K562 (cell line): ENCODE measurements at regions not wholly inside any gene's neighbourhood (a gene's known extent, or its start where the extent isn't known, plus 50 kb on each side); places are given as distances from the start of the nearest gene placed in this dataset.
A peak's percentile ranks its signal among the peaks of the same experiment; 100 is the strongest.

Experiments
- ATAC-seq: fragments of 200-7000 bp; cut with Tn5 transposase; 3 replicates; pipeline ENCODE4 v1.9.1; 2020; ENCODE audit warnings: moderate library complexity
- BruUV-seq: library from RNA; stranded (reverse); fragments of 400-500 nt; replicated peaks from 2 replicates; lab custom pipeline; 2021; lab: Mats Ljungman, UMichigan
- CTCF ChIA-PET: fragments of 300-600 bp; formaldehyde crosslinking; extraction: SDS; loops from one replicate; lab custom pipeline; 2021; ENCODE audit warnings: low intra/inter-chr PET ratio; lab: Yijun Ruan, JAX
- POLR2A ChIA-PET: fragments of 300-600, 350-650 bp; sonication (Branson Sonifier 250); formaldehyde crosslinking; extraction: SDS; loops from one replicate; lab custom pipeline; 2021; ENCODE audit warnings: antibody characterized with exemption, inconsistent platforms; lab: Yijun Ruan, JAX
- DNase-seq, 4 experiments: peaks; one replicate each; pipeline versions ENCODE4 v3.0.0 to v3.0.0-alpha.2; 2011 to 2018; ENCODE audit warnings: low spot score in 3 of 4, mixed read lengths in 3 of 4; ENCODE audit errors: extremely low read depth in 1 of 4
- FAIRE-seq: peaks from 2 replicates; lab custom pipeline; 2011; peaks lifted over from hg19 to GRCh38; lab: Jason Lieb, UNC
- H2AFZ ChIP-seq: 2 replicates; pipeline ENCODE4 v1.6.0; 2011; ENCODE audit warnings: low read depth, low read length, control low read depth, inconsistent platforms
- H3K27ac ChIP-seq: fragments of 200-600 bp; 3 replicates; pipeline ENCODE4 v1.8.0; 2011; ENCODE audit warnings: low read depth, mild to moderate bottlenecking, control low read depth, inconsistent platforms, low read length, moderate library complexity, mixed read lengths; ENCODE audit errors: extremely low read depth
- H3K27me3 ChIP-seq, 2 experiments: fragments of 300-600 bp in 1 of 2; 2 replicates in 1 of 2; 3 replicates in 1 of 2; pipeline versions ENCODE4 v1.6.0 to v1.8.0; 2011; ENCODE audit warnings: inconsistent platforms in 2 of 2, low read length in 2 of 2, mild to moderate bottlenecking in 1 of 2, mixed read lengths in 1 of 2, moderate library complexity in 1 of 2; ENCODE audit not compliant: control insufficient read depth in 2 of 2, insufficient read depth in 2 of 2
- H3K36me3 ChIP-seq: fragments of 300-600 bp; 3 replicates; pipeline ENCODE4 v1.8.0; 2011; ENCODE audit warnings: mild to moderate bottlenecking, low read length, inconsistent platforms; ENCODE audit not compliant: control insufficient read depth, insufficient read depth
- H3K4me1 ChIP-seq, 2 experiments: fragments of 200-600 bp in 1 of 2; replicated peaks in 1 of 2; 2 replicates in 1 of 2; 3 replicates in 1 of 2; pipeline versions ENCODE4 v1.5.1 to v1.8.0; 2011; ENCODE audit warnings: inconsistent platforms in 2 of 2, low read length in 2 of 2, mild to moderate bottlenecking in 1 of 2, mixed read lengths in 1 of 2, moderate library complexity in 1 of 2; ENCODE audit not compliant: control insufficient read depth in 2 of 2, insufficient read depth in 2 of 2
- H3K4me2 ChIP-seq: 2 replicates; pipeline ENCODE4 v1.6.1; 2011; ENCODE audit warnings: low read length, control low read depth, inconsistent platforms, mixed read lengths; ENCODE audit not compliant: insufficient read depth
- H3K4me3 ChIP-seq: fragments of 200-600 bp; sonication (generic), shearing (Covaris generic); 2 replicates; pipeline ENCODE4 v1.5.1; 2016; ENCODE audit warnings: control low read depth, inconsistent platforms
- H3K79me2 ChIP-seq: fragments of 200-600 bp; 3 replicates; pipeline ENCODE4 v1.8.0; 2011; ENCODE audit warnings: low read length, inconsistent platforms; ENCODE audit not compliant: control insufficient read depth, insufficient read depth
- H3K9ac ChIP-seq, 2 experiments: 2 replicates each; pipeline versions ENCODE4 v1.6.0 to v1.6.1; 2011; ENCODE audit warnings: low read depth in 2 of 2, low read length in 2 of 2, control low read depth in 1 of 2, inconsistent platforms in 1 of 2, mild to moderate bottlenecking in 1 of 2, mixed read lengths in 1 of 2; ENCODE audit not compliant: insufficient read depth in 1 of 2
- H3K9me1 ChIP-seq: one replicate; pipeline ENCODE4 v1.6.0; 2011; ENCODE audit warnings: inconsistent platforms, mild to moderate bottlenecking, low read length, moderate library complexity; ENCODE audit not compliant: control insufficient read depth, insufficient read depth
- H3K9me3 ChIP-seq: replicated peaks from 2 replicates; pipeline ENCODE4 v1.5.1; 2011; ENCODE audit warnings: low read depth, low read length, inconsistent platforms; ENCODE audit not compliant: control insufficient read depth, insufficient read depth
- H4K20me1 ChIP-seq: replicated peaks from 2 replicates; pipeline ENCODE4 v1.6.1; 2011; ENCODE audit warnings: low read length, inconsistent platforms, mixed read lengths; ENCODE audit not compliant: control insufficient read depth, insufficient read depth
- BRD4 ChIP-seq: fragments of 200-600 bp; sonication (generic); IDR thresholded peaks from 2 replicates; pipeline ENCODE4 v1.6.1; 2017; ENCODE audit warnings: inconsistent platforms
- FOXJ2 ChIP-seq: fragments of 200-800 bp; sonication (Bioruptor generic); IDR thresholded peaks from 2 replicates; pipeline ENCODE4 v1.6.1; 2016; ENCODE audit warnings: missing genetic modification characterization, missing compliant biosample characterization
- KDM2B ChIP-seq: fragments of 250-450 bp; sonication (Bioruptor Pico); IDR thresholded peaks from 2 replicates; pipeline ENCODE4 v1.8.0; 2021; ENCODE audit warnings: mild to moderate bottlenecking, moderate library complexity
- MAZ ChIP-seq, 2 experiments: fragments of 450-650 bp in 1 of 2; sonication (generic) in 1 of 2; formaldehyde crosslinking; IDR thresholded peaks in 1 of 2; conservative IDR thresholded peaks in 1 of 2; 2 replicates each; pipeline versions ENCODE4 v1.4.0 to v1.5.0; 2020; ENCODE audit warnings: mild to moderate bottlenecking in 1 of 2, missing genetic modification reagents in 1 of 2
- NELFE ChIP-seq: IDR thresholded peaks from 2 replicates; pipeline ENCODE4 v1.6.1; 2011; ENCODE audit warnings: mild to moderate bottlenecking; ENCODE audit not compliant: insufficient read depth, insufficient read length
- POLR2A ChIP-seq: fragments of 450-650 bp; conservative IDR thresholded peaks from 2 replicates; pipeline ENCODE4 v1.6.1; 2016
- TAF7 ChIP-seq: fragments of 450-650 bp; IDR thresholded peaks from 2 replicates; pipeline ENCODE4 v1.6.1; 2016; ENCODE audit warnings: missing genetic modification characterization, missing compliant biosample characterization
- ZNF384 ChIP-seq: IDR thresholded peaks from 2 replicates; pipeline ENCODE4 v1.6.1; 2012; ENCODE audit warnings: low read depth, low read length, improper control_type of control experiment
- ZNF77 ChIP-seq: fragments of 250-450 bp; sonication (Bioruptor Pico); IDR thresholded peaks from 2 replicates; pipeline ENCODE4 v1.5.0; 2020
- WGBS: fragments of 100-300 bp; shearing (Covaris generic); methylation state at CpG from one replicate; pipeline ENCODE4 v1.1.6; 2016; ENCODE audit warnings: low coverage, mixed read lengths; ENCODE audit not compliant: insufficient coverage; ENCODE audit errors: missing lambda C conversion rate; 5-methylcytosine and 5-hydroxymethylcytosine counted together
- in situ Hi-C: fragments of 300-500 bp; cut with MboI; formaldehyde crosslinking; loops from 4 replicates; pipeline ENCODE4 v1.15.0; 2018; ENCODE audit warnings: inconsistent platforms, mixed read lengths
- intact Hi-C: fragments of 100-400 bp; cut with micrococcal nuclease; formaldehyde crosslinking; loops from 2 replicates; pipeline ENCODE4 v1.14.2; 2022
- TF ChIP-seq, protein P1 (sequence below): fragments of 450-650 bp; formaldehyde crosslinking; IDR thresholded peaks from 2 replicates; pipeline ENCODE4 v1.4.0; 2020; ENCODE audit warnings: mild to moderate bottlenecking, moderate library complexity
- TF ChIP-seq, protein P2 (sequence below): fragments of 450-650 bp; IDR thresholded peaks from 2 replicates; pipeline ENCODE4 v1.6.1; 2017; ENCODE audit warnings: antibody characterized with exemption, mild to moderate bottlenecking
- TF ChIP-seq, protein P3 (sequence below): sonication (generic); formaldehyde crosslinking; IDR thresholded peaks from 2 replicates; pipeline ENCODE4 v1.8.1; 2023; ENCODE audit warnings: missing genetic modification reagents, mild to moderate bottlenecking, borderline replicate concordance

DNA sequence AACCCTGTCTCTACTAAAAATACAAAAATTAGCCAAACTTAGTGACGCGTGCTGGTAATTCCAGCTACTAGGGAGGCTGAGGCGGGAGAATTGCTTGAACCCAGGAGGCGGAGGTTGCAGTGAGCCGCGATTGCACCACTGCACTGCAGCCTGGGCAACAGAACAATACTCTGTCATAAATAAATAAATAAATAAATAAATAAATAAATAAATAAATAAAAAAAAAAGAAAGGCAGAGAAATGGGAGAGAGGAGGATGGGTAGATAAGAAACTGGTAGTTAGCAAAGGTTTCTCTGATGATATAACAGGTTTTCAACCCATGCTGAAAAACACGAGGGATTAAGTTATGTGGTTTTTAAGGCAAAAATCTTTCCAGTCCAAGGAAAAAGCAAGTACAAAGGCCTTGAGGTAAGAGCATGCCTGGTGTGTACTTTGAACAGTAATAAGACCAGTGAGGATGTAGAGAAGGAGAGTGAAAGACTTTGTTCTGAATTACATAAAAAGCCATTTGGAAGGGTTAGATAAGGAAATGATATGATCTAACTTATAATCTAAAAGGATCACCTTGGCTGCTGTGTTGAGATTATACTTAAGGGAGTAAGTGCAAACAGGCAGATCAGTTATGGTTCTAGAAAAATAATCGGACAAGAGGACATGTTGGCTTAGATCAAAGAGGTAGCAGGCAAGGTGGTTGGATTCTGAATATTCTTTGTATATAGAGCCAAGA lies 159.3 kb downstream of the PTH2R start:
- H3K79me2 ChIP-seq = peaks cover 5% of the 10 kb centered on the region; the same call in 2 of the 3 replicates
- H3K4me2 ChIP-seq = no peak overlapping the region; the same call in 1 of the 2 replicates
- FAIRE-seq (peak; percentile 37), ATAC-seq (no peak), DNase-seq (peak in 1 of 4 experiments; percentile 29)
- no peak overlapping the region for H3K27ac ChIP-seq
- peaks cover 8 to 24% of the 10 kb centered on the region in 2 experiments; a peak in 3 of 5 replicates for H3K4me1 ChIP-seq
- CTCF ChIA-PET = no interaction called here
- no peak overlapping the region for H2AFZ ChIP-seq
- no peaks in the 10 kb centered on the region for H3K27me3 ChIP-seq
- 61% methylated on average over 8 of the region's 8 CpGs for WGBS
- H3K4me3 ChIP-seq = no peak overlapping the region
- H3K9ac ChIP-seq = no peak overlapping the region
- no peaks in the 10 kb centered on the region for H3K9me1 ChIP-seq
- intact Hi-C loops = no loop called here
- peaks cover 3% of the 10 kb centered on the region; the same call in 1 of the 2 replicates for H3K9me3 ChIP-seq
- no TSS peak for BruUV-seq
- 0 out of 3 replicates have a peak, but pooled peaks cover 3% of the 10 kb centered on the region for H3K36me3 ChIP-seq
- in situ Hi-C loops = no loop called here
- POLR2A ChIA-PET = interaction anchor here (0.6 kb wide), 1 partner anchor 1621 kb away, joined by 3 read pairs; no protein-coding TSS in a partner anchor
- no peaks in the 10 kb centered on the region for H4K20me1 ChIP-seq
- TF ChIP-seq ZNF384 (no peak), FOXJ2 (tag) (no peak), ZNF77 (CRISPR knock-in tag) (no peak), TAF7 (tag) (no peak), KDM2B (CRISPR knock-in tag) (no peak), BRD4 (no peak), NELFE (no peak), MAZ (CRISPR knock-in tag; conservative IDR thresholded peaks at IDR 0.05 in 1 of 2, IDR thresholded peaks at IDR 0.05 in 1 of 2) (no peak), POLR2A (no peak)
- TF ChIP-seq, protein P1, sequence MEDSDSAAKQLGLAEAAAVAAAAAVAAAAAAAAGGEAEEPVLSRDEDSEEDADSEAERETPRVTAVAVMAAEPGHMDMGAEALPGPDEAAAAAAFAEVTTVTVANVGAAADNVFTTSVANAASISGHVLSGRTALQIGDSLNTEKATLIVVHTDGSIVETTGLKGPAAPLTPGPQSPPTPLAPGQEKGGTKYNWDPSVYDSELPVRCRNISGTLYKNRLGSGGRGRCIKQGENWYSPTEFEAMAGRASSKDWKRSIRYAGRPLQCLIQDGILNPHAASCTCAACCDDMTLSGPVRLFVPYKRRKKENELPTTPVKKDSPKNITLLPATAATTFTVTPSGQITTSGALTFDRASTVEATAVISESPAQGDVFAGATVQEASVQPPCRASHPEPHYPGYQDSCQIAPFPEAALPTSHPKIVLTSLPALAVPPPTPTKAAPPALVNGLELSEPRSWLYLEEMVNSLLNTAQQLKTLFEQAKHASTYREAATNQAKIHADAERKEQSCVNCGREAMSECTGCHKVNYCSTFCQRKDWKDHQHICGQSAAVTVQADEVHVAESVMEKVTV (CRISPR knock-in tag) = no peak
- TF ChIP-seq, protein P2, sequence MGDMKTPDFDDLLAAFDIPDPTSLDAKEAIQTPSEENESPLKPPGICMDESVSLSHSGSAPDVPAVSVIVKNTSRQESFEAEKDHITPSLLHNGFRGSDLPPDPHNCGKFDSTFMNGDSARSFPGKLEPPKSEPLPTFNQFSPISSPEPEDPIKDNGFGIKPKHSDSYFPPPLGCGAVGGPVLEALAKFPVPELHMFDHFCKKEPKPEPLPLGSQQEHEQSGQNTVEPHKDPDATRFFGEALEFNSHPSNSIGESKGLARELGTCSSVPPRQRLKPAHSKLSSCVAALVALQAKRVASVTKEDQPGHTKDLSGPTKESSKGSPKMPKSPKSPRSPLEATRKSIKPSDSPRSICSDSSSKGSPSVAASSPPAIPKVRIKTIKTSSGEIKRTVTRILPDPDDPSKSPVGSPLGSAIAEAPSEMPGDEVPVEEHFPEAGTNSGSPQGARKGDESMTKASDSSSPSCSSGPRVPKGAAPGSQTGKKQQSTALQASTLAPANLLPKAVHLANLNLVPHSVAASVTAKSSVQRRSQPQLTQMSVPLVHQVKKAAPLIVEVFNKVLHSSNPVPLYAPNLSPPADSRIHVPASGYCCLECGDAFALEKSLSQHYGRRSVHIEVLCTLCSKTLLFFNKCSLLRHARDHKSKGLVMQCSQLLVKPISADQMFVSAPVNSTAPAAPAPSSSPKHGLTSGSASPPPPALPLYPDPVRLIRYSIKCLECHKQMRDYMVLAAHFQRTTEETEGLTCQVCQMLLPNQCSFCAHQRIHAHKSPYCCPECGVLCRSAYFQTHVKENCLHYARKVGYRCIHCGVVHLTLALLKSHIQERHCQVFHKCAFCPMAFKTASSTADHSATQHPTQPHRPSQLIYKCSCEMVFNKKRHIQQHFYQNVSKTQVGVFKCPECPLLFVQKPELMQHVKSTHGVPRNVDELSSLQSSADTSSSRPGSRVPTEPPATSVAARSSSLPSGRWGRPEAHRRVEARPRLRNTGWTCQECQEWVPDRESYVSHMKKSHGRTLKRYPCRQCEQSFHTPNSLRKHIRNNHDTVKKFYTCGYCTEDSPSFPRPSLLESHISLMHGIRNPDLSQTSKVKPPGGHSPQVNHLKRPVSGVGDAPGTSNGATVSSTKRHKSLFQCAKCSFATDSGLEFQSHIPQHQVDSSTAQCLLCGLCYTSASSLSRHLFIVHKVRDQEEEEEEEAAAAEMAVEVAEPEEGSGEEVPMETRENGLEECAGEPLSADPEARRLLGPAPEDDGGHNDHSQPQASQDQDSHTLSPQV = no peak
- TF ChIP-seq, protein P3, sequence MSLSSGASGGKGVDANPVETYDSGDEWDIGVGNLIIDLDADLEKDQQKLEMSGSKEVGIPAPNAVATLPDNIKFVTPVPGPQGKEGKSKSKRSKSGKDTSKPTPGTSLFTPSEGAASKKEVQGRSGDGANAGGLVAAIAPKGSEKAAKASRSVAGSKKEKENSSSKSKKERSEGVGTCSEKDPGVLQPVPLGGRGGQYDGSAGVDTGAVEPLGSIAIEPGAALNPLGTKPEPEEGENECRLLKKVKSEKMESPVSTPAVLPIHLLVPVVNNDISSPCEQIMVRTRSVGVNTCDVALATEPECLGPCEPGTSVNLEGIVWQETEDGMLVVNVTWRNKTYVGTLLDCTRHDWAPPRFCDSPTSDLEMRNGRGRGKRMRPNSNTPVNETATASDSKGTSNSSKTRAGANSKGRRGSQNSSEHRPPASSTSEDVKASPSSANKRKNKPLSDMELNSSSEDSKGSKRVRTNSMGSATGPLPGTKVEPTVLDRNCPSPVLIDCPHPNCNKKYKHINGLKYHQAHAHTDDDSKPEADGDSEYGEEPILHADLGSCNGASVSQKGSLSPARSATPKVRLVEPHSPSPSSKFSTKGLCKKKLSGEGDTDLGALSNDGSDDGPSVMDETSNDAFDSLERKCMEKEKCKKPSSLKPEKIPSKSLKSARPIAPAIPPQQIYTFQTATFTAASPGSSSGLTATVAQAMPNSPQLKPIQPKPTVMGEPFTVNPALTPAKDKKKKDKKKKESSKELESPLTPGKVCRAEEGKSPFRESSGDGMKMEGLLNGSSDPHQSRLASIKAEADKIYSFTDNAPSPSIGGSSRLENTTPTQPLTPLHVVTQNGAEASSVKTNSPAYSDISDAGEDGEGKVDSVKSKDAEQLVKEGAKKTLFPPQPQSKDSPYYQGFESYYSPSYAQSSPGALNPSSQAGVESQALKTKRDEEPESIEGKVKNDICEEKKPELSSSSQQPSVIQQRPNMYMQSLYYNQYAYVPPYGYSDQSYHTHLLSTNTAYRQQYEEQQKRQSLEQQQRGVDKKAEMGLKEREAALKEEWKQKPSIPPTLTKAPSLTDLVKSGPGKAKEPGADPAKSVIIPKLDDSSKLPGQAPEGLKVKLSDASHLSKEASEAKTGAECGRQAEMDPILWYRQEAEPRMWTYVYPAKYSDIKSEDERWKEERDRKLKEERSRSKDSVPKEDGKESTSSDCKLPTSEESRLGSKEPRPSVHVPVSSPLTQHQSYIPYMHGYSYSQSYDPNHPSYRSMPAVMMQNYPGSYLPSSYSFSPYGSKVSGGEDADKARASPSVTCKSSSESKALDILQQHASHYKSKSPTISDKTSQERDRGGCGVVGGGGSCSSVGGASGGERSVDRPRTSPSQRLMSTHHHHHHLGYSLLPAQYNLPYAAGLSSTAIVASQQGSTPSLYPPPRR (CRISPR knock-in tag) = no peak
